IMR-90 (cell line): ENCODE measurements at regions not wholly inside any gene's neighbourhood (a gene's known extent, or its start where the extent isn't known, plus 50 kb on each side); places are given as distances from the start of the nearest gene placed in this dataset.

Experiments
- ATAC-seq: fragments of 200-7000 bp; cut with Tn5 transposase; 2 replicates; pipeline ENCODE4 v1.9.1; 2020; ENCODE audit warnings: low read depth, mild to moderate bottlenecking, moderate library complexity
- BruUV-seq: library from RNA; stranded (reverse); fragments of 400-500 nt; replicated peaks from 2 replicates; lab custom pipeline; 2021; lab: Mats Ljungman, UMichigan
- CTCF ChIA-PET: fragments of 300-600 bp; formaldehyde crosslinking; extraction: SDS; loops from one replicate; lab custom pipeline; 2021; ENCODE audit warnings: antibody characterized with exemption; lab: Yijun Ruan, JAX
- POLR2A ChIA-PET: fragments of 300-600 bp; sonication (Branson Sonifier 250); formaldehyde crosslinking; loops from one replicate; lab custom pipeline; 2022; ENCODE audit warnings: antibody characterized with exemption; ENCODE audit not compliant: unreplicated experiment; lab: Charles Lee
- DNase-seq: peaks from one replicate; pipeline ENCODE4 v3.0.0; 2013
- H2AFZ ChIP-seq: replicated peaks from 2 replicates; pipeline ENCODE3; 2013; ENCODE audit warnings: low read length, mild to moderate bottlenecking; ENCODE audit not compliant: poor library complexity
- H2AK5ac ChIP-seq: 2 replicates; pipeline ENCODE4 v1.6.1; 2013; ENCODE audit warnings: low read depth, low read length, inconsistent platforms
- H2AK9ac ChIP-seq: replicated peaks from 2 replicates; pipeline ENCODE3; 2013; ENCODE audit warnings: mild to moderate bottlenecking, low read depth, low read length, moderate library complexity; ENCODE audit not compliant: poor library complexity
- H2BK120ac ChIP-seq: 2 replicates; pipeline ENCODE4 v1.6.1; 2013; ENCODE audit warnings: low read depth, low read length, inconsistent platforms
- H2BK15ac ChIP-seq: 3 replicates; pipeline ENCODE4 v1.6.1; 2013; ENCODE audit warnings: low read depth, low read length, inconsistent platforms
- H2BK20ac ChIP-seq: 2 replicates; pipeline ENCODE4 v1.6.1; 2013; ENCODE audit warnings: low read depth, mild to moderate bottlenecking, inconsistent platforms, low read length, moderate library complexity
- H2BK5ac ChIP-seq: 2 replicates; pipeline ENCODE4 v1.6.1; 2013; ENCODE audit warnings: mild to moderate bottlenecking, low read depth, low read length, inconsistent platforms; ENCODE audit not compliant: poor library complexity, severe bottlenecking
- H3K14ac ChIP-seq: replicated peaks from 2 replicates; pipeline ENCODE4 v1.6.1; 2013; ENCODE audit warnings: low read depth, low read length, inconsistent platforms
- H3K18ac ChIP-seq: 2 replicates; pipeline ENCODE4 v1.6.1; 2013; ENCODE audit warnings: low read depth, low read length, control low read depth
- H3K23ac ChIP-seq: 2 replicates; pipeline ENCODE4 v1.6.1; 2013; ENCODE audit warnings: low read depth, low read length, inconsistent platforms
- H3K27ac ChIP-seq: 2 replicates; pipeline ENCODE4 v1.5.1; 2013; ENCODE audit warnings: mild to moderate bottlenecking, control low read depth, low read length; ENCODE audit not compliant: insufficient read depth
- H3K27me3 ChIP-seq: 2 replicates; pipeline ENCODE4 v1.6.1; 2013; ENCODE audit warnings: low read length; ENCODE audit not compliant: control insufficient read depth, insufficient read depth
- H3K36me3 ChIP-seq: 2 replicates; pipeline ENCODE4 v1.6.1; 2013; ENCODE audit warnings: low read length, mixed read lengths; ENCODE audit not compliant: control insufficient read depth, insufficient read depth
- H3K4ac ChIP-seq: 2 replicates; pipeline ENCODE4 v1.6.1; 2013; ENCODE audit warnings: low read depth, low read length, inconsistent platforms
- H3K4me1 ChIP-seq: 2 replicates; pipeline ENCODE4 v1.6.1; 2013; ENCODE audit warnings: low read length, mixed read lengths; ENCODE audit not compliant: control insufficient read depth, insufficient read depth
- H3K4me2 ChIP-seq: 2 replicates; pipeline ENCODE4 v1.6.1; 2013; ENCODE audit warnings: low read depth, mild to moderate bottlenecking, control low read depth, low read length, moderate library complexity
- H3K4me3 ChIP-seq: 2 replicates; pipeline ENCODE4 v1.5.1; 2013; ENCODE audit warnings: low read depth, mild to moderate bottlenecking, control low read depth, low read length, moderate library complexity; ENCODE audit not compliant: insufficient read depth
- H3K56ac ChIP-seq: 2 replicates; pipeline ENCODE4 v1.6.1; 2013; ENCODE audit warnings: low read length, inconsistent platforms; ENCODE audit not compliant: insufficient read depth; ENCODE audit errors: extremely low read depth
- H3K79me1 ChIP-seq, 2 experiments: 2 replicates each; pipeline ENCODE4 v1.6.1; 2013; ENCODE audit warnings: low read length in 2 of 2, inconsistent platforms in 1 of 2, low read depth in 1 of 2
- H3K9ac ChIP-seq: 2 replicates; pipeline ENCODE4 v1.6.1; 2013; ENCODE audit warnings: low read depth, low read length, control low read depth
- H3K9me1 ChIP-seq: 2 replicates; pipeline ENCODE4 v1.6.1; 2013; ENCODE audit warnings: low read length, inconsistent platforms; ENCODE audit not compliant: insufficient read depth
- H3K9me3 ChIP-seq: 2 replicates; pipeline ENCODE4 v1.6.1; 2013; ENCODE audit warnings: low read length; ENCODE audit not compliant: control insufficient read depth, insufficient read depth
- H4K20me1 ChIP-seq: 2 replicates; pipeline ENCODE4 v1.6.1; 2013; ENCODE audit warnings: low read length, inconsistent platforms; ENCODE audit not compliant: insufficient read depth
- H4K5ac ChIP-seq: 2 replicates; pipeline ENCODE4 v1.6.1; 2013; ENCODE audit warnings: mild to moderate bottlenecking, low read depth, low read length, control low read depth
- H4K8ac ChIP-seq, 2 experiments: 2 replicates each; pipeline ENCODE4 v1.6.1; 2013; ENCODE audit warnings: low read depth in 2 of 2, low read length in 2 of 2, control low read depth in 1 of 2, inconsistent platforms in 1 of 2
- H4K91ac ChIP-seq: 2 replicates; pipeline ENCODE4 v1.6.1; 2013; ENCODE audit warnings: low read depth, low read length, inconsistent platforms; ENCODE audit not compliant: insufficient read depth
- BHLHE40 ChIP-seq: fragments of 150-350 bp; IDR thresholded peaks from 2 replicates; pipeline ENCODE4 v1.6.1; 2016; ENCODE audit warnings: mild to moderate bottlenecking, low read depth, low read length
- CHD1 ChIP-seq: IDR thresholded peaks from 2 replicates; pipeline ENCODE4 v1.6.1; 2012; ENCODE audit warnings: low read depth, low read length, improper control_type of control experiment
- ELK1 ChIP-seq: fragments of 150-350 bp; IDR thresholded peaks from 2 replicates; pipeline ENCODE4 v1.6.1; 2016; ENCODE audit warnings: low read depth, mild to moderate bottlenecking, low read length, moderate library complexity, borderline replicate concordance
- FOS ChIP-seq: fragments of 150-350 bp; IDR thresholded peaks from 2 replicates; pipeline ENCODE4 v1.6.1; 2016; ENCODE audit warnings: low read depth, low read length
- MAZ ChIP-seq: IDR thresholded peaks from 2 replicates; pipeline ENCODE4 v1.6.1; 2012; ENCODE audit warnings: low read depth, mild to moderate bottlenecking, low read length, improper control_type of control experiment, moderate library complexity, borderline replicate concordance
- WGBS, 2 experiments: methylation state at CpG; one replicate each; pipeline versions ENCODE4 v1.1.5 to v1.1.7; 2013; ENCODE audit warnings: missing lambda C conversion rate in 2 of 2; ENCODE audit not compliant: insufficient read length in 1 of 2; ENCODE audit errors: extremely low coverage in 2 of 2; 5-methylcytosine and 5-hydroxymethylcytosine counted together
- dilution Hi-C: fragments of 300-500 bp; cut with HindIII; formaldehyde crosslinking; loops from one replicate; pipeline ENCODE4 v1.14.3; 2018; ENCODE audit warnings: low sequenced_read_pairs; ENCODE audit not compliant: unreplicated experiment
- in situ Hi-C: fragments of 300-500 bp; cut with MboI; formaldehyde crosslinking; loops from 3 replicates; pipeline ENCODE4 v1.14.3; 2019; ENCODE audit warnings: low sequenced_read_pairs, inconsistent platforms, mixed read lengths
- intact Hi-C: fragments of 100-400 bp; cut with micrococcal nuclease; formaldehyde crosslinking; loops from 2 replicates; pipeline ENCODE4 v1.10.0; 2022

GRCh38 chr20:48002517-48002970 is 217.3 kb upstream of the SULF2 start:
- no peak overlapping the region for H2BK5ac ChIP-seq
- no peak overlapping the region for H3K18ac ChIP-seq
- no peaks in the 10 kb centered on the region for H4K20me1 ChIP-seq
- no peak overlapping the region for H3K4me2 ChIP-seq
- DNase-seq (no peak), ATAC-seq (no peak)
- no peak overlapping the region for H3K27ac ChIP-seq
- H3K14ac ChIP-seq: no peak overlapping the region
- in situ Hi-C loops: loop anchor here (25.0 kb wide), 1 partner anchor 110 kb away; no protein-coding TSS in a partner anchor
- H3K4me3 ChIP-seq: no peak overlapping the region
- POLR2A ChIA-PET: no interaction called here
- no TSS peak for BruUV-seq
- no peaks in the 10 kb centered on the region for H3K27me3 ChIP-seq
- H3K9me3 ChIP-seq: peaks cover 16% of the 10 kb centered on the region
- no peak overlapping the region for H3K56ac ChIP-seq
- H2BK120ac ChIP-seq: no peak overlapping the region
- H4K91ac ChIP-seq: no peak overlapping the region
- no peak for TF ChIP-seq ELK1
- no peak for TF ChIP-seq BHLHE40
- no peak for TF ChIP-seq CHD1
- TF ChIP-seq FOS: no peak
- no peak for TF ChIP-seq MAZ
- no CpG with 5 or more reads among the region's 2 CpGs for WGBS, 2 experiments
- dilution Hi-C loops: no loop called here
- H3K23ac ChIP-seq: no peak overlapping the region
- H4K8ac ChIP-seq: no peak overlapping the region
- H3K9ac ChIP-seq: no peak overlapping the region
- no peaks in the 10 kb centered on the region for H3K79me1 ChIP-seq
- no peak overlapping the region for H4K5ac ChIP-seq
- intact Hi-C loops: no loop called here
- no peak overlapping the region for H2AK9ac ChIP-seq
- H2BK15ac ChIP-seq: no peak overlapping the region
- no peak overlapping the region for H2AK5ac ChIP-seq
- H2BK20ac ChIP-seq: no peak overlapping the region
- no peak overlapping the region for H3K4ac ChIP-seq
- no peaks in the 10 kb centered on the region for H3K9me1 ChIP-seq
- no peak overlapping the region for H2AFZ ChIP-seq
- no peaks in the 10 kb centered on the region for H3K36me3 ChIP-seq
- H3K4me1 ChIP-seq: no peaks in the 10 kb centered on the region
- CTCF ChIA-PET: no interaction called here
